GM23338 (cell line): ENCODE measurements at regions not wholly inside any gene's neighbourhood (a gene's known extent, or its start where the extent isn't known, plus 50 kb on each side); places are given as distances from the start of the nearest gene placed in this dataset.

Experiments
- ATAC-seq: fragments of 200-7000 bp; cut with Tn5 transposase; 3 replicates; pipeline ENCODE4 v1.9.1; 2020
- DNase-seq: peaks from one replicate; pipeline ENCODE4 v3.0.0-alpha.2; 2015; ENCODE audit warnings: low spot score
- H2AFZ ChIP-seq: fragments of 200-600 bp; sonication (generic); 2 replicates; pipeline ENCODE4 v1.8.0; 2016; ENCODE audit warnings: antibody characterized with exemption, mild to moderate bottlenecking, moderate library complexity
- H3F3A ChIP-seq: fragments of 200-600 bp; sonication (generic); replicated peaks from 2 replicates; pipeline ENCODE4 v1.8.0; 2017; ENCODE audit warnings: antibody characterized with exemption, mixed run types, low read depth
- H3K27ac ChIP-seq: fragments of 200-600 bp; sonication (generic); 2 replicates; pipeline ENCODE4 v1.6.1; 2016; ENCODE audit warnings: low read depth
- H3K27me3 ChIP-seq: fragments of 200-600 bp; sonication (generic); 2 replicates; pipeline ENCODE4 v1.8.0; 2016; ENCODE audit warnings: mild to moderate bottlenecking, mixed run types, moderate library complexity; ENCODE audit not compliant: insufficient read depth
- H3K36me3 ChIP-seq: fragments of 200-600 bp; sonication (generic); 2 replicates; pipeline ENCODE4 v1.8.0; 2016; ENCODE audit warnings: mild to moderate bottlenecking; ENCODE audit not compliant: insufficient read depth
- H3K4me1 ChIP-seq: fragments of 200-600 bp; sonication (generic); 2 replicates; pipeline ENCODE4 v1.8.0; 2016; ENCODE audit warnings: mild to moderate bottlenecking, moderate library complexity; ENCODE audit not compliant: insufficient read depth
- H3K4me2 ChIP-seq: fragments of 200-600 bp; sonication (generic); 2 replicates; pipeline ENCODE4 v1.7.1; 2017; ENCODE audit warnings: mixed run types
- H3K4me3 ChIP-seq: fragments of 200-600 bp; sonication (generic); 2 replicates; pipeline ENCODE4 v1.6.1; 2016; ENCODE audit warnings: mixed run types
- H3K79me2 ChIP-seq: fragments of 200-600 bp; sonication (generic); replicated peaks from 2 replicates; pipeline ENCODE4 v1.8.0; 2017; ENCODE audit warnings: mild to moderate bottlenecking; ENCODE audit not compliant: insufficient read depth
- H3K9me2 ChIP-seq: fragments of 200-600 bp; sonication (generic); 2 replicates; pipeline ENCODE4 v1.8.0; 2017; ENCODE audit not compliant: insufficient read depth
- H4K20me1 ChIP-seq: fragments of 200-600 bp; sonication (generic); replicated peaks from 2 replicates; pipeline ENCODE4 v1.8.0; 2017; ENCODE audit warnings: mild to moderate bottlenecking; ENCODE audit not compliant: insufficient read depth
- H3K27ac Mint-ChIP-seq: 2 replicates; pipeline ENCODE4 v1.8.0; 2020; ENCODE audit warnings: inconsistent platforms, mild to moderate bottlenecking, moderate library complexity, mixed read lengths
- H3K27me3 Mint-ChIP-seq: 3 replicates; pipeline ENCODE4 v1.8.0; 2022; ENCODE audit warnings: low read depth, mild to moderate bottlenecking, moderate library complexity, mixed read lengths, inconsistent platforms; ENCODE audit not compliant: insufficient read depth, poor library complexity
- H3K36me3 Mint-ChIP-seq: 3 replicates; pipeline ENCODE4 v1.8.0; 2021; ENCODE audit warnings: low read depth, mild to moderate bottlenecking, inconsistent platforms, moderate library complexity, mixed read lengths
- H3K4me1 Mint-ChIP-seq: 3 replicates; pipeline ENCODE4 v1.8.0; 2020; ENCODE audit warnings: mild to moderate bottlenecking, inconsistent platforms, mixed read lengths
- H3K4me3 Mint-ChIP-seq: 3 replicates; pipeline ENCODE4 v1.8.0; 2021; ENCODE audit warnings: moderate library complexity, mild to moderate bottlenecking, inconsistent platforms, mixed read lengths
- H3K9me3 Mint-ChIP-seq: 3 replicates; pipeline ENCODE4 v1.8.0; 2020; ENCODE audit warnings: moderate library complexity, mild to moderate bottlenecking, inconsistent platforms, mixed read lengths
- CREB1 ChIP-seq: fragments of 250-450 bp; sonication (Bioruptor Pico); IDR thresholded peaks from 2 replicates; pipeline ENCODE4 v1.5.0; 2020; ENCODE audit warnings: low read depth, mild to moderate bottlenecking, moderate library complexity
- CTCF ChIP-seq, 2 experiments: fragments of 200-600 bp in 1 of 2; sonication (generic) in 1 of 2; conservative IDR thresholded peaks; 2 replicates each; pipeline versions ENCODE4 v1.5.1 to v1.6.1; 2016 to 2017; ENCODE audit warnings: antibody characterized with exemption in 2 of 2, low read depth in 2 of 2, mild to moderate bottlenecking in 2 of 2, moderate library complexity in 1 of 2
- EZH2 ChIP-seq: fragments of 200-600 bp; sonication (generic); IDR thresholded peaks from one replicate; pipeline ENCODE4 v1.8.0; 2017; ENCODE audit warnings: antibody characterized with exemption, mild to moderate bottlenecking, low read depth; ENCODE audit not compliant: unreplicated experiment
- EZH2phosphoT487 ChIP-seq: fragments of 200-600 bp; sonication (generic); IDR thresholded peaks from one replicate; pipeline ENCODE4 v1.8.1; 2018; ENCODE audit warnings: antibody characterized with exemption; ENCODE audit not compliant: unreplicated experiment
- JUNB ChIP-seq: IDR thresholded peaks from one replicate; pipeline ENCODE4 v1.6.1; 2016; ENCODE audit warnings: antibody characterized with exemption; ENCODE audit not compliant: unreplicated experiment
- NANOG ChIP-seq: IDR thresholded peaks from 2 replicates; pipeline ENCODE4 v1.6.1; 2016; ENCODE audit warnings: antibody characterized with exemption, borderline replicate concordance
- REST ChIP-seq: IDR thresholded peaks from one replicate; pipeline ENCODE4 v1.6.1; 2018; ENCODE audit warnings: antibody characterized with exemption; ENCODE audit not compliant: unreplicated experiment
- STAT1 ChIP-seq: IDR thresholded peaks from one replicate; pipeline ENCODE4 v1.6.1; 2016; ENCODE audit warnings: antibody characterized with exemption; ENCODE audit not compliant: unreplicated experiment
- ZNF114 ChIP-seq: fragments of 250-450 bp; sonication (Bioruptor Pico); IDR thresholded peaks from 2 replicates; pipeline ENCODE4 v1.5.0; 2020; ENCODE audit warnings: mild to moderate bottlenecking, moderate library complexity
- ZNF331 ChIP-seq: fragments of 250-450 bp; sonication (Bioruptor Pico); IDR thresholded peaks from 2 replicates; pipeline ENCODE4 v1.5.0; 2020; ENCODE audit warnings: low read depth, mild to moderate bottlenecking, moderate library complexity

GRCh38 chr6:71220466-71220865, 68.1 kb upstream of the OGFRL1 start (continued):
- TF ChIP-seq CTCF (conservative IDR thresholded peaks at IDR 0.05; ENCODE audit: low read depth in 2 of 2) (no peak), JUNB (no peak), REST (no peak), EZH2phosphoT487 (no peak), ZNF331 (no peak), STAT1 (no peak)

GRCh38 chr6:71222671-71223070, 65.9 kb upstream of the OGFRL1 start:
- H3K4me3 Mint-ChIP-seq = no peak overlapping the region
- Histone ChIP-seq H3K9me2 (no peaks in the 10 kb centered on the region), H3K79me2 (no peaks in the 10 kb centered on the region)
- TF ChIP-seq NANOG (no peak), EZH2phosphoT487 (no peak), JUNB (no peak), STAT1 (no peak), EZH2 (no peak), ZNF331 (no peak), ZNF114 (CRISPR knock-in tag) (no peak), CTCF (conservative IDR thresholded peaks at IDR 0.05; ENCODE audit: low read depth in 2 of 2) (no peak), CREB1 (no peak), REST (no peak)

More at GRCh38 chr6:71222671-71223070, 65.9 kb upstream of the OGFRL1 start:
- H3K36me3 ChIP-seq = no peaks in the 10 kb centered on the region
- Mint-ChIP-seq H3K9me3 (no peaks in the 10 kb centered on the region), H3K27ac (no peak overlapping the region), H3K27me3 (no peaks in the 10 kb centered on the region), H3K4me1 (no peaks in the 10 kb centered on the region), H3K36me3 (no peaks in the 10 kb centered on the region)
- H4K20me1 ChIP-seq = no peaks in the 10 kb centered on the region
- no peaks in the 10 kb centered on the region for H3K4me1 ChIP-seq
- H3K4me2 ChIP-seq = no peak overlapping the region
- no peak overlapping the region for H2AFZ ChIP-seq
- DNase-seq (no peak), ATAC-seq (no peak)
- no peak overlapping the region for H3K27ac ChIP-seq
- H3K27me3 ChIP-seq = no peaks in the 10 kb centered on the region
- H3F3A ChIP-seq = no peaks in the 10 kb centered on the region
- no peak overlapping the region for H3K4me3 ChIP-seq
